HG02678 (cell line): ENCODE measurements at regions not wholly inside any gene's neighbourhood (a gene's known extent, or its start where the extent isn't known, plus 50 kb on each side); places are given as distances from the start of the nearest gene placed in this dataset.

Source experiments
- ATAC-seq: cut with Tn5 transposase; IDR thresholded peaks from one replicate; pipeline ENCODE4 v1.9.1; 2021; ENCODE audit warnings: mild to moderate bottlenecking, moderate library complexity; ENCODE audit not compliant: unreplicated experiment

GRCh38 chr17:77585142-77585860 lies 373.2 kb upstream of the TNRC6C start:
- ATAC-seq = no peak

DNA sequence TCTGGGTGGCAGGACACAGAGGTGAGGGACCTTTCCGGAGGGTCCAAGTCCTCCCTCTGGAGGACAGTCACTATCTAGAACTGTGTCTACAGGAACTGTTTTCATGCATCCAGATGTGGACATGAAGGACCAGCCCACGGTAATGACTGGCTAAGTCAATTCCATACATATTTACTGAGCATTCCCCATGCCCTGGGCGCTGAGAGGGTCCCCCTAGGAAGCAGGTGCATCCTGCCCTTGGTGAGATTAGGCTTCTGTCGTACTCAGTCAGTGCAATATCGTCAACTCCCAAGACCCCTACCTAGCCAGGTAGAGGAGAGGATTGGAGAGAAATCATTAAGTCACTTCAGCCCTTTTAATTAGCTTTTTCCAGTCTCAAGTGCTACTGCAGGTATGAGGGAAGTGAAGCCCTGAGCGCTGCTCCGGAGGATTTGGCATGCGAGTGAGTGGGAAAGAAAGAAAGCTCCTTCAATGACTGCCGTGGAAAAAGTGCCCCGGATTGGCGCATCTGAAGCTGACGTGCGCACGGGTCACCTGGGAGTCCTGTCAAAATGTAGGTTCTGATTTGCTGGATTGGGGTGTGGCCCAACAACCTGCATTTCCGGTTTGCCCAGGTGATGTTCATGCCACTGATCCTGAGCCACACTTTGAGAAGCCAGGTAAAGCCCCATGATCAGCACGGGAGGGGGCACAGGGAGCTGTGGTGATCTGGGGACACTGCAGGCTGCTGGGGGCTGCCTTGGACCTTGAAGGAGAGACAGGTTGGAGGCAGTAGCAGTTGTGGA lies 367.4 kb upstream of the TNRC6C start:
- ATAC-seq = no peak

- no peak for ATAC-seq
These were observed 366.2 kb upstream of the TNRC6C start for GRCh38 chr17:77592106-77592865.

DNA sequence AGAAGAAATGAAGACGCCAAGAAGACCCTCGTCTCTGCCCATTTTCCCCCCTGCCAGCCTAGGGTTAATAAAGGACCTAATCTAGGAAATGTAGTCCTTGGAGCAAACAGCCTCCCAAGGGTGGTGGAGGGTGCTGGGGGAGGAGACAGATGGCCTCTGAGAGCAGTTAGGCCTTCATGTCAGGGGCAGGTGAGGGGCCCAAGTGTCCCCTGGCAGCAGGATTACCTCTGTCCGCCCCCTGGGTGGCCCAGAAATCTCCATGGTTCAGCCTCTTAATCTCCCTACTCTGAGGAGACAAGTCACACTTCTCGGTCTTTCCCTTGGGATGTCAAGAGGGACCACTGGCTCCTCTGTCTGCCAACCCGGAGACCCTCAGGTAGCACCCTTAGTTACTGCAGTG lies 365.4 kb upstream of the TNRC6C start:
- no peak for ATAC-seq

DNA sequence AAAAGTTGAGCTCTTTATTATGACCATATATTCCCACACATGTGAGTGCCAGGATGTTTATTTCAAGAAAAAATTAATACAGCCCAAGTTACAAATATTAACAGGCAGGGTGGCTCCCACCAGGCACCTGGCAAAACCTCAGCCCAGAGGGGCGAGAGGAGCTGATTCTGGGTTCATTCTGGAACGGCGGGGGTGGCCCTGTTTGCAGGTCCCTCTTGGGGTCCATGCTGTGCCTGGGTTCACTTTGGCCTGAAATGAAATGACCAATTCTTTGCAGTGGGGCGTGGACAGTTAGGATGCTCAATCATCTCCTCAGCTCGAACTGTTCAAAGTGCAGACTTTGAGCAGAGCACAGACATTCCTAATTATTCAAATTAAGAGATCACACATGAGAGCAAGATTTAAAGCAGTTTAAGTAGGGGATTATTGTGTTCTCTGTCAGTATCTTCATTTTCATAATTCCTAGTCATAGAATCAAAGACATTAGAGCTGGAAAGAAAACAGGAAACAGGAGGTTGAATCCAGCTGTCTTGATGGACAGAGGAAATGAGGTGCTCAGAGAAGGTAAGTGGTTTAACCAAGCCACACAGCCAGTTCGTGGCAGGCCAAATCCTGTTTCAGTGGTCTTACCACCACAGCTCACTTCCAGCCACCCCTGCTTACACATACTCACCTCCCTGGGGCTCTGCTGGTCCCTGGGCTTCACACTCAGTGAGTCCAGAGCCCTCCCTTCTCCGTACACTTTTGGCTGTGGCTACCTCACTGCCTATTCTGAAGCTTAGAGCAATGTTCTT lies 363.9 kb upstream of the TNRC6C start:
- no peak for ATAC-seq

GRCh38 chr17:77596491-77597417 lies 361.7 kb upstream of the TNRC6C start:
- no peak for ATAC-seq

GRCh38 chr17:77597418-77598240 lies 360.9 kb upstream of the TNRC6C start:
- no peak for ATAC-seq

DNA sequence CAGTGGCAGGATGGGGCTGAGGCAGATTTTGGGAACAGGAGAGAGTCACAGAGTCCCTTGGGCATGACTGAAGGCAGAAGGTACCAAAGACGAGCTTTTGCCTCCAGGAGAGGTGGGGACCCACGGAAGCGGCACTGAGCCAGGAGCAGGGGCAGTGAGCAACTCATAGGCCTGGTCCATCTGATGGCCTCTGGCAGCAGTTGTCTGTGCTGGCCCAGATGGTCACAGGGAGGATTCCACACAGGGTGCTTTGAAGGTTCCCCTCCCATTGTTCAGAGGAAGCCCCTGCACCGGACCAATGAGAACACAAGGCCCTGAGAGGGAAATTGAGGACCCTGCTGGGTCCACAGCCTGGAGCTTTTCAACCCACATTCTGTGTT lies 360.3 kb upstream of the TNRC6C start:
- no peak for ATAC-seq

GRCh38 chr17:77599699-77600098 lies 358.8 kb upstream of the TNRC6C start:
- ATAC-seq = no peak

- no peak for ATAC-seq
These were observed 358.2 kb upstream of the TNRC6C start for GRCh38 chr17:77600346-77600745.

DNA sequence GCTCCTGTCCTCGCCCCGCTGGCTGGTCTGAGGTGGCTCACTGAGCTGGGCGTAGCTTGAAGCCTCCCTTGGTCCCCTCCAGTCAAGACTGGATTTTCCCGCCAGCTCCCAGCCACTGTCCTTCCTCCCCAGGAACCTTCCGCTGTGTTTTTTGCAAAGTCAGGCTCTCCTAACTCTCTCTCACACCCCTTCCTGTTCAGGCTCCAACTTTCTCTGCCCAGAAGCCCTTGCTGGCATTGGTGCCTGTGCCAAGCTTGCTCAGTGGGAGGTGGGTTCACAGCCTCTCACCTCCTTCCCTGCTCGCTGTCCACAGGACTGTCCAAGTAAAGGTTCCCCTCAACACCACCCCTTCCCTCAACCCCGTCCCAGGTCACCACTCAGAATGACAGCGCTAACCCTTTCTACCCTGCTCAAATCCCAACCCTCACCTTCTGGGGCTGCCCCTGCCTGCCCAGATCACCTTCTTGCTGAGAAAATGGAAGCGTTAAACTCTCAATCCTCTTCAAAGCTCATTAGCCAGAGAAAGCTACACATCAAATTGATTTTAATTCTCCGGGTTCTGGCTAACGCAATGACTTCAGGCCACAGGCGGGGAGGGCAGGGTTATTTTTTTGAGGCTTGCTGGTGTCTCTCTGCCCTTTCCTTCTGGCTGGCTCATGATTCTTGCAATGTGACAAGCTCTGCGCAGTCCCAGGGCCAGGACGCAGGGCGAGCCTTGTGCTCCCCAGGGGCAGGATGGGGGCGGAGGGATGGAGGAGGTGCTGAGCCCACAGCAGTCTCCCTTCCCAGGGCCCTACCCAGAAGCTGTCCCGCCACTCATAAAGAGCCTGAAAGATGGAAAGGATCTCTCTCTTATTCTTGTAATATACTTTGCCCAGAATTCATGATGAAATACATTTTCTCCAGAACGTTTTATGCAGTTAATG lies 357.2 kb upstream of the TNRC6C start:
- no peak for ATAC-seq

DNA sequence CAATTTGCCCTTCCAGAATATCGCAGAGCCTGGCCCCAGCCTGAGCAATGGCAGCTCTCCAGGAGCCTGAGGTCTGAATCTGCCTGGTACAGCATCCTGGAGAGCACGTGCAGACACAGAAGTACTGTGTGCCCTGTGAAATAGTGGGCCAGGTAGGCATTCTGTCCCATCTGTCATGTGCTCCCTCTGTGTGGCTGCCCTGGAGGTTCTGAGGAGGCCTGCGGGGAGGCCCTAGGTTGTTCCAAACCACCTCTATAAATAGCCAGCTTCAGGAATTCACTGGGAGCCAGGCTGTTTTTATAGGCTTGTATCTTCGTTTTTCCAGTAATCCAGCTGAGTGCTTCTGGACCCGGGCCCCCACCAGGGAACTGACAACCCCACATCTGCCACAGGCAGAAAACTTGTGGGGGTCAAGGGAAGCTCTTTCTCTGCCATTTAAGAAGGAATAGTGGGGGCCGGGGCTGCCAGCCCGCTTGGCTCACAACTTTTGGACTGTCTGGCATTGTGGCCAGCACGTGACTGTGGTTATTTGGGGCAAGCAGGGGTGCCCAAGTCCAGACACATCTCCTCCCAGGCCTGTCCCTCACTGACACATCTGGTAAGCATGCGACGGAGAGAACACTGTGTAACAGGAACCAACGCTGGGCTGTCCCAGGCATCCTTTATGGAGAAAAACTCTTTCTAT lies 356.3 kb upstream of the TNRC6C start:
- ATAC-seq = no peak

GRCh38 chr17:77602883-77603640 lies 355.4 kb upstream of the TNRC6C start:
- no peak for ATAC-seq

DNA sequence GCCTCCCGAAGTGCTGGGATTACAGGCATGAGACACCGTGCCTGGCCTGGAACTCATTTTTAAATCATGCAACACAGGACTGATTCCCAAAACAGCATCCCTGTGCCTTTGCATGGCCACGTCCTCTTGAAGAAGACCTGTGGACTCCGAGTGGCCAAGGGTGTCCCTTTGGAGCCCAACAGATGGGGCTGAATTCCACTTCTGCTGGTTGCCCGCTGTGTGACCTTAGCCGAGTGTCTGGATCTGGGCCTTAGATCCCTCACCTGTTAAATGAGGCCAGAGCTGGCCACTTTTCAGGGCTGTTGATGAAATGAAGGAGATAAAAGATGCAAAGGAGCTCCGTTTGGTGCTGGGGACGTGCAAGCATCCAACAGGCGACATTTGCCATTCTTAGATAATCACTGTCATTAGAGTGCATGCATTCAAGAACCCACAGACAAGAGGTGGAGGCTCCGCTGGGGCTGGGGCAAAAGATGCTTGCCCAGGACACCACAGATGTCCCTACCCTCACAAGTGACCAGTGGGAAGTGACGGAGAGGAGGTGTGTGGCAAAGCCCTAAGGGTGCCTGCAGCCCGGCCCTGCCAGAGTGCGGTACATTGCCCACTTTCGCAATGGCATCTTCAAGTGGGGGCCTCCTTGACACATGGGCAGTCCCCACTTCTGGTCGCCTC lies 354.1 kb upstream of the TNRC6C start:
- ATAC-seq = no peak

GRCh38 chr17:77604973-77605313 lies 353.6 kb upstream of the TNRC6C start:
- no peak for ATAC-seq

DNA sequence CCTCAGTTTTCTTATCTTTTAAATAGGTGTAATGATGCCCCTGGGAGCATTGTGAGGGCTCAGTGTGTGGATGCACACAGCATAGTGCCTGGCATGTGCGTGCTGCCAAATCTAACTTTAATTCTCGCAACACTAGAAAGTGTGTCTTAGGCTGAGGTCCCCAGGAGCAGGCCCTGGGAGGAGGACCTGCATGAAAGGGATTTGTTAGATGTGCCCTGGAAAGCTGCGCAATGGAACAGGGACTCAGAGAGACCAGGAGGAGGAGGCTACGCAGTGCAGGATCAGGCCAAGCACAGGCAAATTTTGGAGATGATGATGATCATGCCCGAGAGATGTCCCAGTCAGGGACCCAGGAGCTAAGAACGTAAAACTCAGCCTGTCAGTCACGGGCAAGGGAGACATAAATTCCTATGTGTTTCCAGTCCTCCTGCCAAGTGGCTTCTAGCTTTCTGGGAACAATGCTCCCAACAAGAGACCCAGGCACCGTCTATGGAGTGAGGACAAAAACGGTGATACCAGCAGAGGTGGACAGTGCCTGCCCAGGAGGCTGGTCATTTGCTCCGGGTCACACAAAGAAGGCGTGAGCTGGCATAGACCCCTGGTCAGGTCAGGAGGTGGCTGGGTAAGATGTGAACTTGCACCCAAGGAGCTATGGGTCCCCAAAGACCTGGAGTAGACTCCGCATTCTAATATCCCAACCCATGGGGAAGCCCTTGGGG lies 352.2 kb upstream of the TNRC6C start:
- ATAC-seq = no peak
